T-helper 2 cell treated with Interferon-gamma antibody and Interleukin-4, amounts not matched to agents 100 ng/mL and 5 ng/mL, for 36 hours (primary cell): ENCODE measurements at regions not wholly inside any gene's neighbourhood (a gene's known extent, or its start where the extent isn't known, plus 50 kb on each side); places are given as distances from the start of the nearest gene placed in this dataset.
"Not testable (repeated sequence)": the region's sequence is repeated elsewhere in the genome, so short reads cannot be mapped to it uniquely, and the experiment has no call there.

Experiments used
- intact Hi-C: fragments of 100-400 bp; cut with micrococcal nuclease; formaldehyde crosslinking; loops from one replicate; pipeline ENCODE4 v1.15.1; 2023

DNA sequence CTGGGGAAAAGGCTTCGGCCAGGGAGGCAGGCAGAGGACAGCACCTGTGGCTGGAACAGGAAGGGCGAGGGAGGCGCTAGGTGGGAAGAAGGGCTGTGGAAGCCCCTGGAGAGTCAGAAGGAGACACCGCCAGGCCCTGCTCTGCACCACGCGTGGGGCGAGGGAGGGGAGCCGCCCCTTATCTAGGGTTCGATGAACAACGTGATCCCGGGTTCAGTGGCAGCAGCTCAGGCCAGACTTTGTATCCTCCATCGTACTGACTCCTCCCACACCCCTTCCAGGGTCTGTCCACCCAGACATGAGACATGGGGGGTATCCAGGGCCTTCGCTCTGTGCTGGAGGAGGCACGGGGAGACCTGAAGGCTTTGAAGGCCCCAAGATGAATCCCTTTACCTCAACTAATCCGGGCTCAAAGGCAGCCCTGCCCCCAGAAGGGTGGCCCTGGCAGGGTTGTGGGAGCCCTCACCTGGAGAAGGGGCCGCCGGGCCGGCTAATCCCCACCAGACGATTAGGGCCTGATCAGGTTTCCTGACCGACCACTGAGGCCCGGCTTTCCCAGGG lies 110.8 kb downstream of the PDGFA start:
- intact Hi-C loops: no loop called here

DNA sequence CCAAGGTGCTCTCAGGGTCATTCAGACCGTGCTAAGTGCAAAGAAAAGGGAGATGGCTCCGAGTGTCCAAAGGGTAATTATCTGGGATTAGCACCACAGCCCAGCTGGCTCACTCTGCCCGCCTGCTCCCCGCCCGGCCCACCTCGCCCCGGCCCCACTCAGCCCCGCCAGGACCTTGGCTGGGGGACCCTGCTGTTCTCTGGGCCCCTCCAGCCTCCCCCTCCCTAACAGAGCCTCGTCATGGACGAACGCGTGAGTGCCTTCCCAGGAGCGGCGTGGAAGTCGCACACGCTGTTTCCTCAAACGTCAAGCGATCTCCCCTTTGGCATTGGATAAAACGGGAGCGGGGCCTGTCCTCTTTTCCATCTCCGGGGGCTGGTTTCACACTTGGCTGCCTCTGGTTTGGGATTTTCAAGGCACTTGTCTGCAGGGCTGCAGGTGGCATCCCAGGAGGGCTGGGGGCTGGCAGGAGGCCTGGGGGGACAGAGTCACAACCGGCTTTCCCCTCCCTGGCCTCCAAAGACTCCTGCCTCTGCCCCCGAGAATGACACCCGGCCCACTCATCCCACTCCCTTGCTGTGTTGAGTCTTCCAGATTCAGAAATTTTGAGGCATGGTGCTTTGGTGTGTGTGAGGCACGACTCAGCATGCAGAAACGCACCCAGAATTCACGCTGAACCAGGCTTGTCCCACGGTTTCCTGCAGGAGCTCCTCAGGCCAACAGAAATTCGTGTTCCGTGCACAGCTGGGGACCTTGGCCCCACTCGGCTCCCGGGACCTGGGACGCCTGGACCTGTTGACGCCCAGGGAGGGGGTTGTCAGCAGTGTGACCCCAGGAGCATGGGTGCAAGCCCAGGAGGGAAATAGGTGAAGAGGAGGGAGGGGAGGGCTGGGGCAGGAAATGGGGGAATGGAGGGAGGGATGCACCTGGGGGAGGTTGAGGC lies 110.0 kb downstream of the PDGFA start:
- intact Hi-C loops: no loop called here

DNA sequence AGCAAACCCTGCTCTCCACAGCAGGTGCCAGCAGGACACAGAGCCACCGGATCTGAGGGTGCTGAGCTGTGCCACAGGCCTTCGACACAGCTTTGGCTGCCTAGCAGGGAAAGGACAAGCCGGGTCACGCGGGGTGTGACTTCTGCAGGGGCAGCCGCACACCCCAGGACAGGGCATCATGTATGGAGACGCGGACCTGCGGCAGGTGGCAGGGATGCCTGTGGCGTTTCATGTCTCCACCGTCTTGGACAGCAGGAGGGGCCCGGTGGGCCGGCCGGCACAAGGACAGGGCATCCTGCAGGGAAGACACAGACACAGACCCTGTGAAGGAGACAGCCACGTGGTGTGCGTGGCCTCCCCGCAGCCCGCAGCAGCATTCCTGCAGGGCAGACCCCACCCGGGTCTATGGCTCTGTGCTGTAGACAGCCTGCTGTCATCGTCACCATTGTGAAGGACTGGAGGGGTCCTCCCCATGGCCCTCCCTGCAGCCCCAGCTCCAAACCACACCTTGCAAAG lies 109.2 kb downstream of the PDGFA start:
- intact Hi-C loops: no loop called here

DNA sequence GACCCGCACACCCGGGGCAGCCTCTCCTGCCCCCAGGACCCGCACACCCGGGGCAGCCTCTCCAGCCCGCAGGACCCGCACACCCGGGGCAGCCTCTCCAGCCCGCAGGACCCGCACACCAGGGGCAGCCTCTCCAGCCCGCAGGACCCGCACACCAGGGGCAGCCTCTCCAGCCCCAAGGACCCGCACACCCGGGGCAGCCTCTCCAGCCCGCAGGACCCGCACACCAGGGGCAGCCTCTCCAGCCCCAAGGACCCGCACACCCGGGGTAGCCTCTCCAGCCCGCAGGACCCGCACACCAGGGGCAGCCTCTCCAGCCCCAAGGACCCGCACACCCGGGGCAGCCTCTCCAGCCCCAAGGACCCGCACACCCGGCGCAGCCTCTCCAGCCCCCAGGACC lies 108.5 kb downstream of the PDGFA start:
- intact Hi-C loops: not testable (repeated sequence)

DNA sequence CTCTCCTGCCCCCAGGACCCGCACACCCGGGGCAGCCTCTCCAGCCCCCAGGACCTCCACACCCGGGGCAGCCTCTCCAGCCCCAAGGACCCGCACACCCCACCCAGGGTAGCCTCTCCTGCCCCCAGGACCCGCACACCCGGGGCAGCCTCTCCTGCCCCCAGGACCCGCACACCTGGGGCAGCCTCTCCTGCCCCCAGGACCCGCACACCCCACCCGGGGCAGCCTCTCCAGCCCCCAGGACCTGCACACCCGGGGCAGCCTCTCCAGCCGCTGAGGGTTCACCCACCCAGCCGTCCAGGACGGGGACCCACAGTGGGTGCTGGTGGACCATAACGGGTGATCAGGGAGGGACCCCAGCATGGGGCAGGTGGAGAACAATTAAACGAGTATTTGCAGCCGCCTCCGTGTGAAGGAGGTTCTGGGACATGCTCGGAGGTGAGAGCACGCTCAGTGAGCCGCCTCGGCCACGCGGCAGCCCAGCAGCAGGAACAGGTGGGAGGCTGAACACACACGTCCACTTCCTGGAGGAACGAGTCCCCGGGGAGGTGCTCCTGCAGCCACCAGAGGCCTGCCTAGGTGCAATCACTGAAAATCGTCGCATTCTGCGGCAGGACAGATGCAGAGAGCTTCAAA lies 107.9 kb downstream of the PDGFA start:
- intact Hi-C loops: no loop called here

DNA sequence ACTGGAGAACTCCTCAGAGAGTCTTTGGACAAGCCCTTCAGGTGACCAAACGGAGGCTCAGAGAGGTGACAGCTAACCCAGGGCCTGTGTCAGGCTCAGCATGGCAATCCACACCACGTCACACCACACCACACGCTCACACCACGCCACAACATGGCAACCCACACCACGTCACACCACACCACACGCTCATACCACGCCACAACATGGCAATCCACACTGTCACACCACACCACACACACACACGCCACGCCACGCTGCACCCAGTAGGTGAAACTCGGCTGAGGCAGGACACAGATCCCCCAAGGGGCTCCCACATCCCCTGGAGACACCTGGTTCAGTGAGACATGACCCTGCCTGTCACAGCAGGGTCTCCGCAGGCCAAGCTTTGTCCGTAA lies 107.3 kb downstream of the PDGFA start:
- intact Hi-C loops: no loop called here

DNA sequence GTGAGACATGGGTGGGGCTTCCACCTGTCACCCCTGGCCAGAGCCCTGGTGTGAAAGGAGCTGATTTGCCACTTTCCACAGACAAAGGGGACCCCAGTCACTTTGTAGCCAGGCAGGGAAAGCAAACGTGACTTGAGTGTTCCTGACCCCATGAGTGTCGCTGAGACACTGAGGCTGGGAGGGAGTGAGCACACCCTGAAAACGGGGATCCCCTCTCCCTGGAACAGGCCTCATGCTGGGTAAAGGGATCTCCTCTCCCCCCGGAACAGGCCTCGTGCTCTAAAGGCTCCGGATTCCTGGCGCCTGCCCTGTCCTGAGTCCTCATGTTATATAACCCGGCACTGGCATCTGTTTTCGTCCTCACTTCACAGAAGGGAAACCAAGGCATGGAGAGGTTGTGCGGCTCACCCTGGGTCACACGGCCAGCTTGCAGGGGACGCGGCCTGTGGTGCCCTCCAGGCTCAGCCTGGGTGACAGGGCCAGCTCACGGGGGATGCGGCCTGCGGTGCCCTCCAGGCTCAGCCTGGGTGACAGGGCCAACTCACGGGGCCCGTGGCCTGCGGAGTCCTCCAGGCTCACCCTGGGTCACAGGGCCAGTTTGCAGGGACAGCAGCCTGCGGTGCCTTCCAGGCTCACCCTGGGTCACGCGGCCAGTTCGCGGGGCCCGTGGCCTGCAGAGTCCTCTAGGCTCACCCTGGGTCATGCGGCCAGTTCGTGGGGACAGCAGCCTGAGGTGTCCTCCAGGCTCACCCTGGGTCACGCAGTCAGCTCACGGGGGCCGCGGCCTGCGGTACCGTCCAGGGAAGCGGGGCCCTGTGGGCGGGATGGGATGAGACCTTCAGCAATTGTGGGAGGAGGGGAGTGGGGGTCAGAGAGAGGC lies 104.7 kb downstream of the PDGFA start:
- intact Hi-C loops: no loop called here

DNA sequence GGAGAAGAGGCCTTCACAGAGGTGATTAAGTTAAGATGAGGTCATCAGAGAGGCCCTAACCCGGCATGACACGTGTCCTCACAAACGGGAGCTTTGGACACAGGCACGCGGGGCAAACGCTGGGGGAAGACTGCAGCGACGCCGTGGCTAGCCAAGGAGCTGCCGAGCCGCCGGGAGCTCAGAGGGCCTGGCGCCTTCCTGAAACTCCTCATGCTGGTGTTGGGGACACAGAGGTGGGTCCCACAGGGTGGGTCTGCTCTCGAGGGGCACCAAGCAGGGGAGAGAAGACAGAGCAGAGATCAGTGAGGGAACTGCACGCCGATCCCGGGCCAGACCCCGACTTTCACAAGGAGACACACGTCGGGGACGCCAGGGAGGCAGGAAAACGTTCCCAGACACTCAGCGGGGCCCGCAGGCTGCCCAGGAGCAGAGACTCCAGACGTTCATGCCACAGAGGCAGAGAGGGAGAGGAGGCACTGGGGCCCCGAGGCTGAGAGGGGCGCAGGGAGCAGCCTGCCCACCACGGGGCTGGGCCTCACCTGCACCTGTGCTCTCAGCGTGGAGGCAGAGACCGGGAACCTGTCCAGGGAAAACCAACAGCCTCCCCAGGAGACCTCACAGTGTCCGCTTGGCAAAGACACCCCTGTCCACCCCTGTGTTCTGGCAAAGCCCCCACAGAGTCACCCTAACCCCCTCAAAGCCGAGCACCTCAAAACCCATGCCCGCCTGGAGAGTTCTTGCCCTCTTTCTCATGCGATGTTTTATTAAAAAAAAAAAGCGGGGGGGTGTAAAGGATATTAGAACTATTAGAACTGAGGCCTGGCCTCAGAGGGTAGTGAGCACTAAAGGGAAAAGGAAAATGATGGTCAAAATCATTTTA lies 103.8 kb downstream of the PDGFA start:
- intact Hi-C loops: no loop called here

DNA sequence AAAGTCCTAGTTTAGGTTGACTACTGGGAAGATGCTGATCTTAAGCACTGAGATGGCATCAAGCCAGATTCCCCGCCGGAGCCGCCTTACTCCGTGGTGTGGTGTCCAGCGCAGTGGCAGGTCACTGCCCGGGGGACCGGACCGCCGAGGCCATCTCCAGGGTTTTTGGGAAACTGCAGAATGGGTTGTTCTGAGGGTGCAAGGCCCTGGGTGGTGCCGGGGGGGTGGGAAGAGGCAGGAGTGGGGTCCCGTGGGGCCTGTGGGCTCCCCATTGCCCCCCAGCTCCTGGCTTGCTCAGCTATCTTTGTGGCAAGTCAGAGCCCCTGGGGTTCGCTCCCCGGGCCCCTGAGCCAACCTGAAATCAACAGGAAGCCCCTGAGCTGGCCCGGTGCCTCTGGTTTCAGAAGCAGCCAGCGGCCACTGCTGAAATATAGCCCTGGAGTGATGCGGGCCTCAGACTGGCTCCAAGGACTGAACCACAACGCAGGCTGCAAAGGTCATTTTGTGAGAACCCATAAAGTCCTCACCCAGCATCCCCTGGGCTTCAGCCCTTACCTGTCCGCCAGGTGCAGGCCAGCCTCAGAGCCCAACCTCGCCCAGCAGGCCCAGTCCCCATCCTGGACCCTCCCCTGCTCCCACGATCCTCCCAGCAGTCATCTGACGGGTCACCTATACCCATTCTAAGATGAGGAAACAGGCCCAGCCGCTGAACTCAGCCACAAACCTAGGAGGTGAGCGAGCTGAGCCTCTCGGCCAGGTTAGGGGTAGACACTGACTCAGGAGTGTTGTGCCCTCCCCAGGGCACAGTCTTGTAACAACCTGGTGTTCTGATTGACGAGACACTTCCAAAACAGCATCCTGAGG lies 102.7 kb downstream of the PDGFA start:
- intact Hi-C loops: no loop called here

DNA sequence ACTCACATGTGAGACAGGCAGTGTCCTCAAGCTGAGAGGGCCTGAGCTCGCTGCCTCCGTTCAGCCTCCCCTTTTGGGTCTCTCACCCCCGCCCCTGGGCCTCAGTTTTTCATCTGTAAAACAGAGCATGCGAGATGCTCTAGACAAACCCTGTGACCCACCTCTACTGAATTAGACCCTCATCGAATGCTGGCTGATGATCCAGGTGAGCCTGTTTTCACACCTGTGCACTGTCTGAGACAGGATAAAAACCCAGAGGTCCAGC lies 102.1 kb downstream of the PDGFA start:
- intact Hi-C loops: no loop called here

DNA sequence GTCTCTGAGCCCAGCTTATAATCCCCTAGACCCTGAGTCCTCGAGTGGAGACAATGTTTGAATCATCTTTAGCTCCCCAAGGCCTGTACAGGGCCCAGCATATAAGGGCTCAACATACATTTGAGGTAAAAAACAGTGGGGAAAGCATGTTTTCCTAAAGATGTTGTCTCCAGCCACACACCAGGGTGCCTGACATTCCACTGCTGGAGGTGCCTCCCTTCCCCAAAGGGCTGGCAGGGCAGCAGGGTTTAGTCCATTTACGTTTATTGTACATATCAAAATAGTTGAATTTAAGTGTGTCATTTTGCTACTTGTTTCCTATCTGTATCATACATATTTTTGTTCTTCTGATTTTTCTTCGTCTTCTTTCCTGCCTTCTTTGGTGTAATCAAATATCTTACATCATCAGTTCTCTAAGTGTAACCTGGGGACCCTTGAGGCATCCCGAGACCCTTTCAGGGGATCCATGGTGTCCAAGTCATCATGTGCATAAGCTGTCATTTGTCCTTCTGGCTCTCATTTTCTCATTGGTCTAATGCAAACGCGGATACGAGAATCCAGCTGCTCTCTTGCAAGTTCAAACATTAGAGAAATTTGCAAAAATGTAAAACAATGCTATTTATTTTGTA lies 101.6 kb downstream of the PDGFA start:
- intact Hi-C loops: no loop called here

DNA sequence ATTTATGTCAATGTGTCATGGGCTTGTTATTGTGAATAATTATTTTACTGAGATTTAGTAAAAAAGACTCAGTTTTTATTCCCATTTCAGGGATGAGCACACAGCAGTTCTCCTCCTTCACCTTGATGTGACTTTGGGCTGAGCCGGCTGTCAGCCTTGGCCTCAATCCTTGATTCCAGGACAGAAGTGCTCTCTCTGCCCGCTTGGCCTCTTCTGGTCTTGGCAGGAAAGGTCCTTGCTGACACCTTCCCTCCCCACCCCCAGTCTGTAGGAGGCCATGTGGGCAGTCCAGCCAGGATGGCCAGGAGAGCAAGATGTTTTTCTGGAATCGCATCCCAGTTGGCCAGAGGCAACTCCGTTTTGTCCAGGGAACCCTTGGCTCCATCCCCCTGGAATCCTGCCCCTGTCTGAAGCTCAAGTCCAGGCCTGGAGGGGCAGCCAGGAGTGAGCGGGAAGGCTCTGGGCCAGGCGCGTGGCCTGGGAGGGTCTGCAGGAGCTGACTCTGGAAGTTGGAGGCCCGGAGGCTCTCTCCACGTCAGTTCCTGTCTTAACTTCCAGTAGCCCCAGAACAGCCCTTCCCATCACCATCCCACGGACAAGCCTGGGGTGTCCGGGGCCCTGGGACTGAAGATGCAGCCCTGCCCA lies 100.9 kb downstream of the PDGFA start:
- intact Hi-C loops: no loop called here

DNA sequence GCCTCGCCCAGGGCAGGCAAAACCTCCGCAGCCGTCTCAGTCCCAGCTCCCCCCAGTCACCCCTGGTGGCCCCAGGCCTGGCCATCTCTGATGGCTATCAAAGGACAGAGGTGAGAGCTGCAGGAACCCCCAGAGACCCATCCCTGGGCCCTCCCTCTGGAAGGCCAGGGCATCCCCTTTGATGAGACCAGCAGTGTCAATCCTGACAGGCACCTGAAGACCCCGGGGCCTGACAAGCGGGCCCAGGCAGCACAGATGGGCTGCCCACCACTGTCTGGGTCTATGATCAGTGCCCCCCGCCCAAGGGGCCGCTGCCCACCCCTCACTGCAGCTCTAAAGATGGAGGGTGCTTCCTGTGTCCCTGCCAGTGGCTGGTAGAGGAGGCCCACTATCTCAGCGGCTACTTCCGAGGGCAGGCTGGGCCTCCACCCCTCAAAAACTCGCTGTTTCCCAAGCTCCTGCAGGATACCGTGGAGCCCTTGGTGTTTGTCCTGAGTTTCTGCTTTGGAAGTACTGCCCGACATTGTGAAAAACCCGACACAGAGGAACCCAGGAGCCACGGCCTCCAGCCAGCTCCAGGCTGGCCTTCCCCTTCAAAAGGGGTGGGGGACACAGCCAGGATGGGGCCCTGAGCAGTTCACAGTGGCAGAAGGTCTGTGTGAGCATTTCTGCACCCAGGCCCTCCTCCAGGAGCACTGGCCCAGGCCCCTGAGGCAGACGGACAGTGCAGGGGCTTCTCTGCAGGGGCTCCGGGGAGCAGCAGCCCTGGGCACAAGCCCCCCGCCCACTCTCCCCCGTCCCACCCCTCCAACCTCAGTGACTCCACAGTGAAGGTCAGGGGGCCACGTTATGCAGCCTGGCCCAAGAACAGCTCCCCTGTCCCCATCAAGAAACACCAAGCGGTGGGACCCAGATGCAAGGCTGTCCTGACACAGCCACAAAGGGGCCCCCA lies 99.2 kb downstream of the PDGFA start:
- intact Hi-C loops: no loop called here

DNA sequence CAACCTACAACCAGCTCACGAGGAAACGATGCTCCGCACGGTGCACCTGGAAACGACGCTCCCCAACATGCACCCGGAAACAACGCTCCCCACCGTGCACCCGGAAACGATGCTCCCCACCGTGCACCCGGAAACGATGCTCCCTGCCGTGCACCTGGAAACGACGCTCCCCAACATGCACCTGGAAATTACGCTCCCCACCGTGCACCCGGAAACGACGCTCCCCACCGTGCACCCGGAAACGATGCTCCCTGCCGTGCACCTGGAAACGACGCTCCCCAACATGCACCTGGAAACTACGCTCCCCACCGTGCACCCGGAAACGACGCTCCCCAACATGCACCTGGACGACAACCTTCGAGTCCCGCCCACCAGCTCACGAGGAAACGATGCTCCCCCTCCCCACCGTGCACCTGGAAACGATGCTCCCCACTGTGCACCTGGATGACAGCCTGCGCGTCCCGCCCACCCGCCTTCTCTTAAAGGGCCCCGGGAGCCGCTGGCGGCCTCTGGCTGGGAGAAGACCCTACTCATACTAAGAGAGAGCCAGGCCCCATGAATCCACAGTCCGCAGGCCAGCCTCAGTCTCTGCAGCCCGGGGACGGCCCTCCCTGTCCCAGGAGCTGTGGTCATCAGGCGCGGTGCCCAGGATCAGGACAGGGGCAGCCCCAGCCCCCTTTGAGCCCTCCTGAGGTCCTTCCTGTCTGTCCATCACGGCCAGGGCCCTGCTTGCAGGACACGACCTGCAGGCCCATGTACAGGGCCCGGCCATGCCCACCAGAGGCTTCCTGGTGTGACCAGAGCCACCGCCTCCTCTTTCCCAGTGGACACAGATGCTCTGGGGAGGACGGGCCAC lies 98.3 kb downstream of the PDGFA start:
- intact Hi-C loops: no loop called here

DNA sequence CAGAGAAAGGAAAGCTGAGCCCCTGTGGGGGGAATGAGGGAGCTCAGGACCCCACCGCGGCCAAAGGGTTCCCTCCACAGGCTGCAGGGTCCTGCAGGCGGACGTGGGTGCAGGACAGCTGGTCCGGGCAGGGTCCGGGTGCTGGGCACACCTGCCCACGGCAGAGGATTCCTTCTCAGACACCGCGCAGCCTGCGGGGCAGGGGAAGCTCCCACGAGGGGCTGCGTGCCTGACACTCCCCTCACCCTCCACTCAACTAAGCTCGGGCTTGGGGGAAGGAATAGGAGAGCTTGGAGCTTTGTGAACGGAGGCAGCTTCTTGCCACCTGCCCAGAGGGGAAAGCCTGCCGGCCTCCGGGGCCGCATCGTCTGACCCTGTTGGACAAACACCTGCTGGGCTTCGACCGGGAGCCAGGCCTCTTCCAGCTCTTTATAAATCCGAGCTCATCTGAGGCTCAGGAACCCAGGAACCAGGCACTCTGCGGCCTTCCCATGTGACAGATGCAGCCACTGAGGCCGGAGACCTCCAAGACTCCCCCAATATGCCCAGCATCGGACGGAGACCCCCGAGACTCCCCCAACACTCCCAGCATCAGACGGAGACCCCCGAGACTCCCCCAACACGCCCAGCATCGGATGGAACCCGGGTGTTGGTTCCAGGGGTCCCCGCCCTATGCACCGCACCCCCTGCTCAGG lies 97.3 kb downstream of the PDGFA start:
- intact Hi-C loops: no loop called here

DNA sequence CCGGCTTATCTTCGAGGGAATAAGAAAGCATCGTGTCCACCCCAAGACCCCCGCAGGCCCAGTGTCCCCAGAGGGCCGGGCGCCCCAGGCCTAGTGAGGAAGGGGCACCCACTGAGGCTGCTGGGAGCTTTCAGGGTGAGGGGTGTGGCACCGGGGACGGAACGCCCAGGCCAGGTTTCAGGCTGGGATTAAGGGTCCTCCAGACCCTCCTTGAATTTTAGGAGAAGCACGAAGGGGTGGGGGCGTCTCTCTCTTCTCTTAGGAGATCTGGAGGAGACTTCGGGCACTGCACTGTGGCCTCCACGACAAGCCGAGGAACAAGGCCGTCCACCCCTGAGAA lies 96.8 kb downstream of the PDGFA start:
- intact Hi-C loops: no loop called here
